ENCODE measurements at regions not wholly inside any gene's neighbourhood (a gene's known extent, or its start where the extent isn't known, plus 50 kb on each side); places are given as distances from the start of the nearest gene placed in this dataset.

GRCh38 chr10:20677340-20677739 is 219.8 kb downstream of the NEBL start:
- WGBS (ENCODE audit: missing lambda C conversion rate): 44% methylated on average over 5 of the region's 5 CpGs
- no peak for ATAC-seq
- H3K4me3 ChIP-seq: no peak overlapping the region

GRCh38 chr10:20674926-20675325 is 222.2 kb downstream of the NEBL start:
- ChIA-PET CTCF (interaction anchor here (0.9 kb wide), 1 partner anchor 96 kb away, joined by 3 read pairs; no protein-coding TSS in a partner anchor), POLR2A (no interaction called here)
- DNase-seq (ENCODE audit: low read depth in 1 of 2, low spot score in 1 of 2): no peak
- Histone ChIP-seq H3K9me3 (no peaks in the 10 kb centered on the region), H3K27ac (no peak overlapping the region), H3K4me2 (no peak overlapping the region), H3K4me1 (no peaks in the 10 kb centered on the region), H3K4me3 (no peak overlapping the region)
- TF ChIP-seq ESRRA (IDR thresholded peaks at IDR 0.05; ENCODE audit: borderline replicate concordance, low read length) (no peak), POLR2AphosphoS2 (conservative IDR thresholded peaks at IDR 0.05; ENCODE audit: low read length) (no peak), HEYL (CRISPR knock-in tag; IDR thresholded peaks at IDR 0.05) (no peak), KDM5A (IDR thresholded peaks at IDR 0.05) (no peak), MAZ (IDR thresholded peaks at IDR 0.05; ENCODE audit: borderline replicate concordance, low read depth, low read length) (no peak), CBX8 (IDR thresholded peaks at IDR 0.05) (0 out of 2 replicates have a peak, but pooled peaks have one; percentile 19)
- WGBS (ENCODE audit: missing lambda C conversion rate): 8% methylated on average over 1 of the region's 1 CpG
- no peak for FAIRE-seq
- ATAC-seq: no peak

More at GRCh38 chr10:20677340-20677739, 219.8 kb downstream of the NEBL start:
- H3K27ac ChIP-seq: no peak overlapping the region
- CTCF ChIA-PET: no interaction called here
- H3K4me1 ChIP-seq: no peaks in the 10 kb centered on the region
- H3K9me3 ChIP-seq: no peaks in the 10 kb centered on the region
- FAIRE-seq (no peak), DNase-seq (ENCODE audit: low read depth in 1 of 2, low spot score in 1 of 2) (no peak)
- POLR2A ChIA-PET: no interaction called here
- H3K4me2 ChIP-seq: no peak overlapping the region
- TF ChIP-seq HDAC2 (IDR thresholded peaks at IDR 0.05) (no peak), ZC3H11A (IDR thresholded peaks at IDR 0.05) (no peak), RAD21 (conservative IDR thresholded peaks at IDR 0.05 in 1 of 2, IDR thresholded peaks at IDR 0.05 in 1 of 2) (no peak), CEBPB (IDR thresholded peaks at IDR 0.05) (no peak), FOSL2 (IDR thresholded peaks at IDR 0.05) (no peak), FOSL2 (CRISPR knock-in tag; IDR thresholded peaks at IDR 0.05) (no peak), TP53 (CRISPR knock-in tag; IDR thresholded peaks at IDR 0.05) (no peak), EHF (CRISPR knock-in tag; IDR thresholded peaks at IDR 0.05) (no peak), MAZ (IDR thresholded peaks at IDR 0.05; ENCODE audit: borderline replicate concordance, low read depth, low read length) (no peak), FOSB (CRISPR knock-in tag; IDR thresholded peaks at IDR 0.05) (no peak), ZNF302 (CRISPR knock-in tag; IDR thresholded peaks at IDR 0.05) (no peak), HEYL (CRISPR knock-in tag; IDR thresholded peaks at IDR 0.05) (no peak)
- TF ChIP-seq, protein P1, sequence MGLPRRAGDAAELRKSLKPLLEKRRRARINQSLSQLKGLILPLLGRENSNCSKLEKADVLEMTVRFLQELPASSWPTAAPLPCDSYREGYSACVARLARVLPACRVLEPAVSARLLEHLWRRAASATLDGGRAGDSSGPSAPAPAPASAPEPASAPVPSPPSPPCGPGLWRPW (IDR thresholded peaks at IDR 0.05): no peak
- TF ChIP-seq, protein P2, sequence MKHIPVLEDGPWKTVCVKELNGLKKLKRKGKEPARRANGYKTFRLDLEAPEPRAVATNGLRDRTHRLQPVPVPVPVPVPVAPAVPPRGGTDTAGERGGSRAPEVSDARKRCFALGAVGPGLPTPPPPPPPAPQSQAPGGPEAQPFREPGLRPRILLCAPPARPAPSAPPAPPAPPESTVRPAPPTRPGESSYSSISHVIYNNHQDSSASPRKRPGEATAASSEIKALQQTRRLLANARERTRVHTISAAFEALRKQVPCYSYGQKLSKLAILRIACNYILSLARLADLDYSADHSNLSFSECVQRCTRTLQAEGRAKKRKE (CRISPR knock-in tag; IDR thresholded peaks at IDR 0.05; ENCODE audit: low read depth): no peak

GRCh38 chr10:20673175-20673574 is 223.9 kb downstream of the NEBL start:
- Histone ChIP-seq H3K4me2 (no peak overlapping the region), H3K4me3 (no peak overlapping the region), H3K27ac (no peak overlapping the region), H3K4me1 (no peaks in the 10 kb centered on the region), H3K9me3 (no peaks in the 10 kb centered on the region)
- POLR2A ChIA-PET: no interaction called here
- no peak for TF ChIP-seq MAFK (IDR thresholded peaks at IDR 0.05; ENCODE audit: partially characterized antibody)
- no peak for TF ChIP-seq HOXB5 (CRISPR knock-in tag; IDR thresholded peaks at IDR 0.05)
- TF ChIP-seq TFCP2L1 (CRISPR knock-in tag; IDR thresholded peaks at IDR 0.05): no peak
- no peak for TF ChIP-seq ZC3H11A (IDR thresholded peaks at IDR 0.05)
- TF ChIP-seq HEYL (CRISPR knock-in tag; IDR thresholded peaks at IDR 0.05): no peak
- TF ChIP-seq CBX2 (IDR thresholded peaks at IDR 0.05; ENCODE audit: borderline replicate concordance, low read depth): no peak
- TF ChIP-seq SREBF2 (IDR thresholded peaks at IDR 0.05): no peak
- TF ChIP-seq, protein P2 (CRISPR knock-in tag; IDR thresholded peaks at IDR 0.05; ENCODE audit: low read depth): no peak
- no peak for TF ChIP-seq GATA3 (IDR thresholded peaks at IDR 0.05; ENCODE audit: borderline replicate concordance)
- TF ChIP-seq TP53 (CRISPR knock-in tag; IDR thresholded peaks at IDR 0.05): no peak
- no peak for TF ChIP-seq ZNF302 (CRISPR knock-in tag; IDR thresholded peaks at IDR 0.05)
- TF ChIP-seq MAZ (IDR thresholded peaks at IDR 0.05; ENCODE audit: borderline replicate concordance, low read depth, low read length): no peak
- no peak for TF ChIP-seq CBX8 (IDR thresholded peaks at IDR 0.05)
- TF ChIP-seq FOSL2 (IDR thresholded peaks at IDR 0.05): no peak
- TF ChIP-seq FOSL2 (CRISPR knock-in tag; IDR thresholded peaks at IDR 0.05): no peak
- TF ChIP-seq, protein P3, sequence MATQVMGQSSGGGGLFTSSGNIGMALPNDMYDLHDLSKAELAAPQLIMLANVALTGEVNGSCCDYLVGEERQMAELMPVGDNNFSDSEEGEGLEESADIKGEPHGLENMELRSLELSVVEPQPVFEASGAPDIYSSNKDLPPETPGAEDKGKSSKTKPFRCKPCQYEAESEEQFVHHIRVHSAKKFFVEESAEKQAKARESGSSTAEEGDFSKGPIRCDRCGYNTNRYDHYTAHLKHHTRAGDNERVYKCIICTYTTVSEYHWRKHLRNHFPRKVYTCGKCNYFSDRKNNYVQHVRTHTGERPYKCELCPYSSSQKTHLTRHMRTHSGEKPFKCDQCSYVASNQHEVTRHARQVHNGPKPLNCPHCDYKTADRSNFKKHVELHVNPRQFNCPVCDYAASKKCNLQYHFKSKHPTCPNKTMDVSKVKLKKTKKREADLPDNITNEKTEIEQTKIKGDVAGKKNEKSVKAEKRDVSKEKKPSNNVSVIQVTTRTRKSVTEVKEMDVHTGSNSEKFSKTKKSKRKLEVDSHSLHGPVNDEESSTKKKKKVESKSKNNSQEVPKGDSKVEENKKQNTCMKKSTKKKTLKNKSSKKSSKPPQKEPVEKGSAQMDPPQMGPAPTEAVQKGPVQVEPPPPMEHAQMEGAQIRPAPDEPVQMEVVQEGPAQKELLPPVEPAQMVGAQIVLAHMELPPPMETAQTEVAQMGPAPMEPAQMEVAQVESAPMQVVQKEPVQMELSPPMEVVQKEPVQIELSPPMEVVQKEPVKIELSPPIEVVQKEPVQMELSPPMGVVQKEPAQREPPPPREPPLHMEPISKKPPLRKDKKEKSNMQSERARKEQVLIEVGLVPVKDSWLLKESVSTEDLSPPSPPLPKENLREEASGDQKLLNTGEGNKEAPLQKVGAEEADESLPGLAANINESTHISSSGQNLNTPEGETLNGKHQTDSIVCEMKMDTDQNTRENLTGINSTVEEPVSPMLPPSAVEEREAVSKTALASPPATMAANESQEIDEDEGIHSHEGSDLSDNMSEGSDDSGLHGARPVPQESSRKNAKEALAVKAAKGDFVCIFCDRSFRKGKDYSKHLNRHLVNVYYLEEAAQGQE (IDR thresholded peaks at IDR 0.05): no peak
- TF ChIP-seq JUN (IDR thresholded peaks at IDR 0.05): no peak
- TF ChIP-seq KDM5A (IDR thresholded peaks at IDR 0.05): no peak
- no peak for TF ChIP-seq KDM1A (IDR thresholded peaks at IDR 0.05; ENCODE audit: low read depth)
- no peak for TF ChIP-seq RARB (CRISPR knock-in tag; IDR thresholded peaks at IDR 0.05)
- CTCF ChIA-PET: no interaction called here
- ATAC-seq: no peak
- FAIRE-seq: no peak
- DNase-seq (ENCODE audit: low read depth in 1 of 2, low spot score in 1 of 2): no peak
- 3% methylated on average over 4 of the region's 4 CpGs for WGBS (ENCODE audit: missing lambda C conversion rate)

Data from A549 (cell line).